HepG2 (cell line): ENCODE measurements at regions not wholly inside any gene's neighbourhood (a gene's known extent, or its start where the extent isn't known, plus 50 kb on each side); places are given as distances from the start of the nearest gene placed in this dataset.

Experiments
- ATAC-seq: fragments of 200-7000 bp; cut with Tn5 transposase; 3 replicates; pipeline ENCODE4 v1.9.1; 2020; ENCODE audit warnings: mild to moderate bottlenecking, moderate library complexity
- BruUV-seq: library from RNA; stranded (reverse); fragments of 400-500 nt; replicated peaks from 2 replicates; lab custom pipeline; 2021; lab: Mats Ljungman, UMichigan
- CTCF ChIA-PET: fragments of 300-600 bp; formaldehyde crosslinking; extraction: SDS; loops from one replicate; lab custom pipeline; 2021; ENCODE audit warnings: low total read pairs, inconsistent platforms, low intra/inter-chr PET ratio; lab: Yijun Ruan, JAX
- POLR2A ChIA-PET: fragments of 350-600 bp; sonication (Branson Sonifier 250); formaldehyde crosslinking; loops from one replicate; lab custom pipeline; 2020; ENCODE audit warnings: antibody characterized with exemption, inconsistent platforms; lab: Yijun Ruan, JAX
- DNase-seq: peaks from one replicate; pipeline ENCODE4 v3.0.0-alpha.2; 2015; ENCODE audit warnings: low spot score
- FAIRE-seq: peaks from 3 replicates; lab custom pipeline; 2011; peaks lifted over from hg19 to GRCh38; lab: Jason Lieb, UNC
- H2AFZ ChIP-seq: one replicate; pipeline ENCODE4 v1.6.1; 2011; ENCODE audit warnings: low read length, inconsistent platforms
- H3K27ac ChIP-seq: fragments of 300-600 bp; 3 replicates; pipeline ENCODE4 v1.8.0; 2011; ENCODE audit warnings: mixed run types, mild to moderate bottlenecking, mixed read lengths, low read length, inconsistent platforms; ENCODE audit not compliant: insufficient read depth; ENCODE audit errors: extremely low read length
- H3K27me3 ChIP-seq, 2 experiments: fragments of 200-600 bp in 1 of 2; 2 replicates in 1 of 2; 3 replicates in 1 of 2; pipeline versions ENCODE4 v1.6.0 to v1.8.0; 2011; ENCODE audit warnings: low read length in 2 of 2, mild to moderate bottlenecking in 2 of 2, moderate library complexity in 2 of 2, inconsistent platforms in 1 of 2; ENCODE audit not compliant: insufficient read depth in 2 of 2, control insufficient read depth in 1 of 2
- H3K36me3 ChIP-seq, 2 experiments: fragments of 200-600 bp in 1 of 2; replicated peaks in 1 of 2; 2 replicates in 1 of 2; 3 replicates in 1 of 2; pipeline versions ENCODE4 v1.5.1 to v1.8.0; 2011; ENCODE audit warnings: low read length in 2 of 2, inconsistent platforms in 1 of 2; ENCODE audit not compliant: insufficient read depth in 2 of 2, control insufficient read depth in 1 of 2
- H3K4me1 ChIP-seq: 2 replicates; pipeline ENCODE4 v1.5.1; 2012; ENCODE audit warnings: low read length, inconsistent platforms; ENCODE audit not compliant: insufficient read depth
- H3K4me2 ChIP-seq: 2 replicates; pipeline ENCODE4 v1.6.0; 2011; ENCODE audit warnings: low read depth, low read length, inconsistent platforms
- H3K4me3 ChIP-seq, 3 experiments: fragments of 200-600 bp in 1 of 3; sonication (generic), shearing (Covaris generic) in 1 of 3; replicated peaks in 1 of 3; 2 replicates each; pipeline ENCODE4 v1.5.1; 2011 to 2016; ENCODE audit warnings: low read length in 3 of 3, inconsistent platforms in 2 of 3, low read depth in 2 of 3, mild to moderate bottlenecking in 2 of 3, control low read depth in 1 of 3, mixed read lengths in 1 of 3; ENCODE audit not compliant: insufficient read depth in 1 of 3
- H3K79me2 ChIP-seq: one replicate; pipeline ENCODE4 v1.6.1; 2011; ENCODE audit warnings: low read length, inconsistent platforms; ENCODE audit not compliant: insufficient read depth
- H3K9ac ChIP-seq: 2 replicates; pipeline ENCODE4 v1.6.0; 2011; ENCODE audit warnings: mild to moderate bottlenecking, low read depth, low read length, inconsistent platforms; ENCODE audit not compliant: insufficient read depth
- H3K9me3 ChIP-seq: 2 replicates; pipeline ENCODE4 v1.5.1; 2012; ENCODE audit warnings: mild to moderate bottlenecking, low read length
- H4K20me1 ChIP-seq: 2 replicates; pipeline ENCODE4 v1.6.0; 2011; ENCODE audit warnings: inconsistent platforms, mild to moderate bottlenecking, low read length, moderate library complexity; ENCODE audit not compliant: insufficient read depth
- BCL6 ChIP-seq: IDR thresholded peaks from 2 replicates; pipeline ENCODE4 v1.6.1; 2016; ENCODE audit warnings: missing genetic modification reagents, missing compliant biosample characterization
- FOXA1 ChIP-seq, 2 experiments: fragments of 450-650 bp in 1 of 2; sonication (generic) in 1 of 2; formaldehyde crosslinking in 1 of 2; IDR thresholded peaks; 2 replicates each; pipeline versions ENCODE4 v1.4.0 to v1.6.1; 2016 to 2020; ENCODE audit warnings: missing genetic modification reagents in 1 of 2
- RCOR2 ChIP-seq: IDR thresholded peaks from 2 replicates; pipeline ENCODE4 v1.6.1; 2016; ENCODE audit warnings: missing biosample characterization, missing genetic modification reagents
- TEAD2 ChIP-seq: sonication (generic); formaldehyde crosslinking; IDR thresholded peaks from 2 replicates; pipeline ENCODE4 v1.9.0; 2021; ENCODE audit warnings: missing genetic modification reagents
- TRIM24 ChIP-seq: sonication (generic); formaldehyde crosslinking; IDR thresholded peaks from 2 replicates; pipeline ENCODE4 v1.8.0; 2022; ENCODE audit warnings: mild to moderate bottlenecking, missing genetic modification reagents
- ZFP37 ChIP-seq: sonication (generic); formaldehyde crosslinking; IDR thresholded peaks from 2 replicates; pipeline ENCODE4 v1.4.0; 2020; ENCODE audit warnings: missing genetic modification reagents, borderline replicate concordance
- ZNF253 ChIP-seq: sonication (generic); formaldehyde crosslinking; IDR thresholded peaks from 2 replicates; pipeline ENCODE4 v1.8.0; 2022; ENCODE audit warnings: mild to moderate bottlenecking, missing genetic modification reagents, borderline replicate concordance
- ZNF275 ChIP-seq: sonication (generic); formaldehyde crosslinking; IDR thresholded peaks from 2 replicates; pipeline ENCODE4 v1.8.0; 2022; ENCODE audit warnings: missing genetic modification reagents, mild to moderate bottlenecking, inconsistent platforms, borderline replicate concordance
- ZNF740 ChIP-seq: sonication (generic); formaldehyde crosslinking; IDR thresholded peaks from 2 replicates; pipeline ENCODE4 v1.4.0; 2020; ENCODE audit warnings: missing genetic modification reagents
- ZUFSP ChIP-seq: sonication (generic); formaldehyde crosslinking; IDR thresholded peaks from 2 replicates; pipeline ENCODE4 v1.9.0; 2021; ENCODE audit warnings: missing genetic modification reagents, mild to moderate bottlenecking, borderline replicate concordance
- WGBS: methylation state at CpG from one replicate; pipeline ENCODE4 v1.1.6; 2017; ENCODE audit warnings: low lambda C conversion rate; 5-methylcytosine and 5-hydroxymethylcytosine counted together
- in situ Hi-C: cut with HindIII; loops from 2 replicates; pipeline ENCODE4 v1.10.0; 2017; ENCODE audit warnings: low pct_unique_long_range_greater_than_20kb; ENCODE audit not compliant: extremely low pct_ligation_motif_present
- intact Hi-C: fragments of 100-400 bp; cut with micrococcal nuclease; formaldehyde crosslinking; loops from one replicate; pipeline ENCODE4 v1.10.0; 2022; ENCODE audit not compliant: unreplicated experiment
- TF ChIP-seq, protein P1 (sequence below): sonication (generic); formaldehyde crosslinking; IDR thresholded peaks from 2 replicates; pipeline ENCODE4 v1.8.1; 2023; ENCODE audit warnings: missing genetic modification reagents, inconsistent platforms, borderline replicate concordance
- TF ChIP-seq, protein P2 (sequence below): sonication (generic); formaldehyde crosslinking; IDR thresholded peaks from 2 replicates; pipeline ENCODE4 v1.5.0; 2020; ENCODE audit warnings: mild to moderate bottlenecking, low read depth, missing genetic modification reagents, borderline replicate concordance

GRCh38 chr20:12069181-12069580, 151.5 kb downstream of the BTBD3 start:
- 21% methylated on average over 7 of the region's 7 CpGs for WGBS
- POLR2A ChIA-PET = no interaction called here
- Histone ChIP-seq H3K27me3 (no peaks in the 10 kb centered on the region; a peak in 2 of 5 replicates), H2AFZ (no peak overlapping the region), H3K4me3 (no peak overlapping the region), H3K36me3 (no peaks in the 10 kb centered on the region), H3K27ac (no peak overlapping the region), H3K9ac (no peak overlapping the region), H3K9me3 (no peaks in the 10 kb centered on the region), H3K4me1 (no peaks in the 10 kb centered on the region), H4K20me1 (no peaks in the 10 kb centered on the region), H3K79me2 (no peaks in the 10 kb centered on the region), H3K4me2 (no peak overlapping the region)
- in situ Hi-C loops (no loop called here), intact Hi-C loops (no loop called here)
- BruUV-seq = no TSS peak
- CTCF ChIA-PET = no interaction called here
- TF ChIP-seq ZNF740 (no peak), ZUFSP (no peak), ZNF275 (CRISPR knock-in tag) (no peak), ZFP37 (CRISPR knock-in tag) (no peak), TEAD2 (CRISPR knock-in tag) (no peak), TRIM24 (CRISPR knock-in tag) (no peak), ZNF253 (CRISPR knock-in tag) (no peak), FOXA1 (IDR thresholded peaks at IDR 0.05) (no peak), FOXA1 (CRISPR knock-in tag; IDR thresholded peaks at IDR 0.05) (no peak), RCOR2 (CRISPR knock-in tag) (no peak), BCL6 (CRISPR knock-in tag) (no peak)
- TF ChIP-seq, protein P1, sequence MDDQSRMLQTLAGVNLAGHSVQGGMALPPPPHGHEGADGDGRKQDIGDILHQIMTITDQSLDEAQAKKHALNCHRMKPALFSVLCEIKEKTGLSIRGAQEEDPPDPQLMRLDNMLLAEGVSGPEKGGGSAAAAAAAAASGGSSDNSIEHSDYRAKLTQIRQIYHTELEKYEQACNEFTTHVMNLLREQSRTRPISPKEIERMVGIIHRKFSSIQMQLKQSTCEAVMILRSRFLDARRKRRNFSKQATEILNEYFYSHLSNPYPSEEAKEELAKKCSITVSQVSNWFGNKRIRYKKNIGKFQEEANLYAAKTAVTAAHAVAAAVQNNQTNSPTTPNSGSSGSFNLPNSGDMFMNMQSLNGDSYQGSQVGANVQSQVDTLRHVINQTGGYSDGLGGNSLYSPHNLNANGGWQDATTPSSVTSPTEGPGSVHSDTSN (CRISPR knock-in tag) = no peak
- TF ChIP-seq, protein P2, sequence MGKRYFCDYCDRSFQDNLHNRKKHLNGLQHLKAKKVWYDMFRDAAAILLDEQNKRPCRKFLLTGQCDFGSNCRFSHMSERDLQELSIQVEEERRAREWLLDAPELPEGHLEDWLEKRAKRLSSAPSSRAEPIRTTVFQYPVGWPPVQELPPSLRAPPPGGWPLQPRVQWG = no peak
- FAIRE-seq (no peak), DNase-seq (no peak), ATAC-seq (no peak)
